OCI-LY7 (cell line): ENCODE measurements at regions not wholly inside any gene's neighbourhood (a gene's known extent, or its start where the extent isn't known, plus 50 kb on each side); places are given as distances from the start of the nearest gene placed in this dataset.

Source experiments
- BruUV-seq: library from RNA; stranded (reverse); fragments of 400-500 nt; replicated peaks from 2 replicates; lab custom pipeline; 2021; lab: Mats Ljungman, UMichigan
- CTCF ChIA-PET: fragments of 300-600 bp; sonication (Branson Sonifier 250); formaldehyde crosslinking; loops from one replicate; lab custom pipeline; 2022; ENCODE audit warnings: antibody characterized with exemption; ENCODE audit not compliant: unreplicated experiment; lab: Charles Lee
- POLR2A ChIA-PET: fragments of 300-600 bp; sonication (Branson Sonifier 250); formaldehyde crosslinking; loops from one replicate; lab custom pipeline; 2022; ENCODE audit warnings: antibody characterized with exemption; lab: Charles Lee
- DNase-seq: peaks from one replicate; pipeline ENCODE4 v3.0.0-alpha.2; 2015; ENCODE audit warnings: low spot score
- H2AFZ ChIP-seq: fragments of 200-600 bp; sonication (generic), shearing (Covaris generic); 2 replicates; pipeline ENCODE4 v1.6.1; 2014; ENCODE audit warnings: mild to moderate bottlenecking, antibody characterized with exemption, low read length, moderate library complexity
- H3K27ac ChIP-seq: fragments of 200-600 bp; sonication (generic); 2 replicates; pipeline ENCODE4 v1.5.1; 2014; ENCODE audit warnings: mixed run types, low read depth, mild to moderate bottlenecking, moderate library complexity, low read length, inconsistent platforms; ENCODE audit not compliant: poor library complexity, severe bottlenecking
- H3K36me3 ChIP-seq: fragments of 200-600 bp; sonication (generic); 2 replicates; pipeline ENCODE4 v1.6.1; 2014; ENCODE audit warnings: mild to moderate bottlenecking, antibody characterized with exemption, low read length, moderate library complexity, mixed read lengths; ENCODE audit not compliant: insufficient read depth
- H3K4me1 ChIP-seq: fragments of 200-600 bp; sonication (generic); 2 replicates; pipeline ENCODE4 v1.5.1; 2014; ENCODE audit warnings: mild to moderate bottlenecking, low read length; ENCODE audit not compliant: insufficient read depth, poor library complexity, severe bottlenecking
- H3K4me2 ChIP-seq: fragments of 200-600 bp; sonication (generic); 2 replicates; pipeline ENCODE4 v1.6.1; 2014; ENCODE audit warnings: mild to moderate bottlenecking, low read length
- H3K4me3 ChIP-seq: fragments of 200-600 bp; sonication (generic); 2 replicates; pipeline ENCODE4 v1.5.1; 2014; ENCODE audit warnings: mild to moderate bottlenecking, low read depth, low read length; ENCODE audit not compliant: poor library complexity, severe bottlenecking
- H3K79me2 ChIP-seq: fragments of 200-600 bp; sonication (generic); 2 replicates; pipeline ENCODE4 v1.6.1; 2016; ENCODE audit warnings: low read depth, mild to moderate bottlenecking, low read length, moderate library complexity, mixed read lengths; ENCODE audit not compliant: insufficient read depth
- H3K9me2 ChIP-seq: fragments of 200-600 bp; sonication (generic); 2 replicates; pipeline ENCODE4 v1.6.1; 2016; ENCODE audit warnings: mild to moderate bottlenecking, low read length, mixed read lengths; ENCODE audit not compliant: insufficient read depth
- H3K9me3 ChIP-seq: fragments of 200-600 bp; sonication (generic); 2 replicates; pipeline ENCODE4 v1.6.1; 2014; ENCODE audit warnings: mild to moderate bottlenecking, mixed run types, low read length, mixed read lengths
- H4K20me1 ChIP-seq: fragments of 200-600 bp; sonication (generic); 2 replicates; pipeline ENCODE4 v1.6.1; 2014; ENCODE audit warnings: mild to moderate bottlenecking, antibody characterized with exemption, low read length, moderate library complexity, mixed read lengths; ENCODE audit not compliant: insufficient read depth
- CTCF ChIP-seq: fragments of 200-600 bp; sonication (generic); conservative IDR thresholded peaks from 2 replicates; pipeline ENCODE4 v1.5.1; 2014; ENCODE audit warnings: mild to moderate bottlenecking, antibody characterized with exemption, low read length, moderate library complexity, mixed read lengths
- EZH2phosphoT487 ChIP-seq: fragments of 200-600 bp; sonication (generic); IDR thresholded peaks from 2 replicates; pipeline ENCODE4 v1.6.1; 2018; ENCODE audit warnings: low read depth, borderline replicate concordance, mild to moderate bottlenecking, mixed run types, antibody characterized with exemption, low read length, moderate library complexity, mixed read lengths
- intact Hi-C: fragments of 100-400 bp; cut with micrococcal nuclease; formaldehyde crosslinking; loops from one replicate; pipeline ENCODE4 v1.10.0; 2022; ENCODE audit not compliant: unreplicated experiment

- no peak overlapping the region for H3K4me3 ChIP-seq
- DNase-seq, result no peak
- H3K9me2 ChIP-seq, result no peaks in the 10 kb centered on the region; the same call in 1 of the 2 replicates
- no peak overlapping the region for H3K27ac ChIP-seq
- TF ChIP-seq EZH2phosphoT487 (no peak), CTCF (no peak)
- no TSS peak for BruUV-seq
- H3K79me2 ChIP-seq, result no peaks in the 10 kb centered on the region
- no peaks in the 10 kb centered on the region for H3K4me1 ChIP-seq
- CTCF ChIA-PET, result no interaction called here
- no peaks in the 10 kb centered on the region for H3K36me3 ChIP-seq
- POLR2A ChIA-PET, result no interaction called here
- intact Hi-C loops, result no loop called here
- no peak overlapping the region for H3K4me2 ChIP-seq
- no peak overlapping the region for H2AFZ ChIP-seq
- no peaks in the 10 kb centered on the region for H3K9me3 ChIP-seq
- H4K20me1 ChIP-seq, result no peaks in the 10 kb centered on the region
Observed at GRCh38 chr4:144910723-144911122, 187.3 kb downstream of the ANAPC10 start.
